Right lobe of liver (tissue), 4 donors: ENCODE measurements at regions not wholly inside any gene's neighbourhood (a gene's known extent, or its start where the extent isn't known, plus 50 kb on each side); places are given as distances from the start of the nearest gene placed in this dataset.

ENCODE experiments used
- POLR2A ChIP-seq: fragments of 450-650 bp; IDR thresholded peaks from one replicate; pipeline ENCODE4 v1.6.1; 2017; ENCODE audit warnings: antibody characterized with exemption, mild to moderate bottlenecking
- TF ChIP-seq, protein P1 (sequence below), 4 donors: fragments of 200-600 bp in 3 of 4; fragments of 450-650 bp in 1 of 4; IDR thresholded peaks; one replicate each; pipeline versions ENCODE4 v1.5.1 to v1.8.0; 2016 to 2022; ENCODE audit warnings: antibody characterized with exemption in 4 of 4, mild to moderate bottlenecking in 2 of 4
- donor health status: DM: no; HTN: no; CAD: no.
- donor health status: DM: no; HTN: no; CAD: no.
- donor health status: DM: no; HTN: yes; CAD: no.

DNA sequence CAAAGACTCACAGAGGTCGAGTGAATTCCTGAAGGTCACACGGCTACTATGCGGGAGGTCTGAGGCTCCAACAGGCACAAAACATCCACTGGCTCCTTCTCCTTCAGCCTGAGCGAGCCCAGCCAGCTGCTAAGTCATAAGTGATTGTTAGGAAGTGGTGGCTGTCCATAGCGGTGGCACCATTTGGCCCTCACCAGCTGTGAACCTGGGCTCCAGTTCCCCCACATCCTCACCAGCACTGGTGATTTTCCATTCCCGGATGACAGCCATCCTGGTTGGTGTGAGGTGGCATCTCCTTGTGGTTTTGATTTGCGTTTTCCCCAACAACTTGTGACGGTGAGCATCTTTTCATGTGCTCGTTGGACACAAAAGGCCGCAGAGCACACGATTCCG lies 302.8 kb downstream of the FOXL1 start:
- TF ChIP-seq, protein P1, sequence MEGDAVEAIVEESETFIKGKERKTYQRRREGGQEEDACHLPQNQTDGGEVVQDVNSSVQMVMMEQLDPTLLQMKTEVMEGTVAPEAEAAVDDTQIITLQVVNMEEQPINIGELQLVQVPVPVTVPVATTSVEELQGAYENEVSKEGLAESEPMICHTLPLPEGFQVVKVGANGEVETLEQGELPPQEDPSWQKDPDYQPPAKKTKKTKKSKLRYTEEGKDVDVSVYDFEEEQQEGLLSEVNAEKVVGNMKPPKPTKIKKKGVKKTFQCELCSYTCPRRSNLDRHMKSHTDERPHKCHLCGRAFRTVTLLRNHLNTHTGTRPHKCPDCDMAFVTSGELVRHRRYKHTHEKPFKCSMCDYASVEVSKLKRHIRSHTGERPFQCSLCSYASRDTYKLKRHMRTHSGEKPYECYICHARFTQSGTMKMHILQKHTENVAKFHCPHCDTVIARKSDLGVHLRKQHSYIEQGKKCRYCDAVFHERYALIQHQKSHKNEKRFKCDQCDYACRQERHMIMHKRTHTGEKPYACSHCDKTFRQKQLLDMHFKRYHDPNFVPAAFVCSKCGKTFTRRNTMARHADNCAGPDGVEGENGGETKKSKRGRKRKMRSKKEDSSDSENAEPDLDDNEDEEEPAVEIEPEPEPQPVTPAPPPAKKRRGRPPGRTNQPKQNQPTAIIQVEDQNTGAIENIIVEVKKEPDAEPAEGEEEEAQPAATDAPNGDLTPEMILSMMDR (IDR thresholded peaks at IDR 0.05), result no peak
- TF ChIP-seq POLR2A, result no peak
